Duodenal mucosa (tissue), 2 donors: ENCODE measurements at regions not wholly inside any gene's neighbourhood (a gene's known extent, or its start where the extent isn't known, plus 50 kb on each side); places are given as distances from the start of the nearest gene placed in this dataset.

Source experiments
- H3K27ac ChIP-seq: one replicate; pipeline ENCODE4 v1.7.0; 2013; ENCODE audit warnings: low read depth, low read length
- H3K27me3 ChIP-seq, 2 donors: one replicate each; pipeline ENCODE4 v1.7.0; 2013; ENCODE audit warnings: low read length in 2 of 2, control low read depth in 1 of 2; ENCODE audit not compliant: insufficient read depth in 2 of 2, control insufficient read depth in 1 of 2
- H3K36me3 ChIP-seq, 2 donors: one replicate each; pipeline ENCODE4 v1.7.0; 2013; ENCODE audit warnings: low read length in 2 of 2, control low read depth in 1 of 2; ENCODE audit not compliant: insufficient read depth in 2 of 2, control insufficient read depth in 1 of 2
- H3K4me1 ChIP-seq, 2 donors: one replicate each; pipeline ENCODE4 v1.7.0; 2013; ENCODE audit warnings: low read length in 2 of 2, control low read depth in 1 of 2; ENCODE audit not compliant: insufficient read depth in 2 of 2, control insufficient read depth in 1 of 2
- H3K4me3 ChIP-seq, 2 donors: one replicate each; pipeline ENCODE4 v1.7.0; 2013; ENCODE audit warnings: low read length in 2 of 2, low read depth in 1 of 2
- H3K9ac ChIP-seq, 2 donors: one replicate each; pipeline ENCODE4 v1.7.0; 2013; ENCODE audit warnings: low read length in 2 of 2, low read depth in 1 of 2
- H3K9me3 ChIP-seq, 2 donors: one replicate each; pipeline ENCODE4 v1.7.0; 2013; ENCODE audit warnings: low read length in 2 of 2, control low read depth in 1 of 2; ENCODE audit not compliant: control insufficient read depth in 1 of 2

- Histone ChIP-seq H3K9ac (no peak overlapping the region), H3K4me1 (peaks cover 20 to 27% of the 10 kb centered on the region in 2 donors), H3K4me3 (no peak overlapping the region), H3K27me3 (no peaks in the 10 kb centered on the region), H3K27ac (no peak overlapping the region), H3K36me3 (no peaks in the 10 kb centered on the region), H3K9me3 (no peaks in the 10 kb centered on the region)
These were observed 229.3 kb downstream of the SNX18 start for GRCh38 chr5:54746777-54747398.

GRCh38 chr5:54746346-54746745 lies 228.8 kb downstream of the SNX18 start:
- H3K9me3 ChIP-seq, result no peaks in the 10 kb centered on the region
- no peak overlapping the region for H3K9ac ChIP-seq
- no peak overlapping the region for H3K27ac ChIP-seq
- no peak overlapping the region for H3K4me3 ChIP-seq
- no peaks in the 10 kb centered on the region for H3K27me3 ChIP-seq
- no peaks in the 10 kb centered on the region for H3K36me3 ChIP-seq
- H3K4me1 ChIP-seq, result peaks cover 20 to 27% of the 10 kb centered on the region in 2 donors

GRCh38 chr5:54745599-54745998 lies 228.0 kb downstream of the SNX18 start:
- no peaks in the 10 kb centered on the region for H3K36me3 ChIP-seq
- H3K27ac ChIP-seq, result no peak overlapping the region
- H3K9ac ChIP-seq, result no peak overlapping the region
- no peaks in the 10 kb centered on the region for H3K27me3 ChIP-seq
- H3K4me1 ChIP-seq, result peaks cover 20 to 27% of the 10 kb centered on the region in 2 donors
- no peak overlapping the region for H3K4me3 ChIP-seq
- H3K9me3 ChIP-seq, result no peaks in the 10 kb centered on the region

DNA sequence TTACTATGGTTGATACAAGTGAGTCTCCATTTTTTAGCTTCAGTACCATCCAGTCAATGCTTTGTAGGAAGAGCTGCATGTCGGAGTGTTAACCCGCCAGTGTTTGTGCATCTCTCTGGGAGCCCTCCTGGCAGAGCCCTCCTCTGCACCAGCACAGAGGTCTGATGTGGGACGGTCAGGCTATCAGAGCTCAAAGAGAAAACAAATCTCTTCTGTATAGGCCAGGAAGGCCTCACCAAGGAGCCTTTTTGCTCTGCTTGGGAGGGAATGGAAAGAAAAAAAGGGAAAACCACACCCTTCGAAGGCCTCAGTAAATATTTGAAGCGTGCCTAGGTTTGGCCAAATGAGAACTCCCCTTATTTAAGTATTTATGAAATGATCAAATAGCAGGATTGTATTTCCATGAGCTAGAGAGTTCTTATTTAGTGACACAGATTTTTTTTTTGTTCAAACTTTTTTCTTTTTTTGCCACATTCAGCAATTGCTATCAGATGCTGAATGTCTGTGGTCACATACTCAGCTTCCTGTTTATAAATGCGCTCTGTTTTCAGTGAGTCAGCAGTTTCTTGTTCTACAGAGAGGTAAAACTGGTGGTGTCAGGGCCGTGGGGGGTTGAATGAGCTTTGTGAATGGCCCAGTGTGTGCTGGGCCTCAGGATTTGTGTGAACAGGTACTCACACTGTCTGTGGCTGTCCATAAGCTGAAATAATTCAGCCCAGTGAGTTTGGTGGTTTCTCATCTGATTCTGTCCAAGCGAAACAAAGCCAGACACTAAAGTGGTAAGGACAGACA lies 226.6 kb downstream of the SNX18 start:
- H3K4me1 ChIP-seq, result peaks cover 20 to 27% of the 10 kb centered on the region in 2 donors
- peak overlapping the region; percentile 79 for H3K27ac ChIP-seq
- peak overlapping the region in 1 of 2 donors; percentile 12 for H3K4me3 ChIP-seq
- H3K36me3 ChIP-seq, result no peaks in the 10 kb centered on the region
- H3K9me3 ChIP-seq, result no peaks in the 10 kb centered on the region
- no peak overlapping the region for H3K9ac ChIP-seq
- no peaks in the 10 kb centered on the region for H3K27me3 ChIP-seq

- no peak overlapping the region for H3K27ac ChIP-seq
- H3K4me1 ChIP-seq, result peaks cover 20 to 27% of the 10 kb centered on the region in 2 donors
- H3K36me3 ChIP-seq, result no peaks in the 10 kb centered on the region
- H3K4me3 ChIP-seq, result no peak overlapping the region
- H3K9ac ChIP-seq, result no peak overlapping the region
- H3K9me3 ChIP-seq, result no peaks in the 10 kb centered on the region
- H3K27me3 ChIP-seq, result no peaks in the 10 kb centered on the region
These were observed 226.0 kb downstream of the SNX18 start for GRCh38 chr5:54743581-54743980.

GRCh38 chr5:54742417-54742891 lies 224.9 kb downstream of the SNX18 start:
- Histone ChIP-seq H3K27ac (no peak overlapping the region), H3K4me3 (peak overlapping the region; percentile 1 to 11), H3K9me3 (no peaks in the 10 kb centered on the region), H3K27me3 (no peaks in the 10 kb centered on the region), H3K36me3 (no peaks in the 10 kb centered on the region), H3K9ac (no peak overlapping the region), H3K4me1 (peaks cover 20 to 27% of the 10 kb centered on the region in 2 donors)

GRCh38 chr5:54741711-54742110 lies 224.2 kb downstream of the SNX18 start:
- H3K9me3 ChIP-seq, result no peaks in the 10 kb centered on the region

GRCh38 chr5:54740141-54740540 lies 222.6 kb downstream of the SNX18 start:
- Histone ChIP-seq H3K4me3 (no peak overlapping the region), H3K27me3 (no peaks in the 10 kb centered on the region), H3K36me3 (no peaks in the 10 kb centered on the region), H3K4me1 (peaks cover 20 to 25% of the 10 kb centered on the region in 2 donors), H3K9ac (no peak overlapping the region), H3K9me3 (no peaks in the 10 kb centered on the region), H3K27ac (no peak overlapping the region)

More at GRCh38 chr5:54741711-54742110, 224.2 kb downstream of the SNX18 start:
- Histone ChIP-seq H3K4me1 (peaks cover 20 to 27% of the 10 kb centered on the region in 2 donors), H3K27ac (no peak overlapping the region), H3K27me3 (no peaks in the 10 kb centered on the region), H3K9ac (no peak overlapping the region), H3K36me3 (no peaks in the 10 kb centered on the region), H3K4me3 (no peak overlapping the region)

DNA sequence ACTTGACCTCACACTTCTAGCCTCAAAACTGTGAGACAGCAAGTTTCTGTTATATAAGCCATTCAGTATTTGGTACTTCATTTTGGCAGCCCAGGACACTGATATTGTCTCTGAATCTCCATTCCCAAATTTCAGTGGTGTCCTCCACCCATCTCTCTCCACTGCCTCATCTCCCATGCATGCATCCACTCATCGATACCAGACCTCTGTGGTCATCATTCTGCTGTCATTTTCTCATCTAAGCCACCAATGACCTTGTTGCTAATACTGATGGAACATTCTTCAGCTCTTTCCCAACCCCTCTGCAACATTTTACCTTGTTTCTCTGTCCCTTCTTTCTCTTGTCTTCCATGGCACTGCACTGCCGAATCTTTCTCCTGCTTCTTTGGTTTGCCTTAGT lies 221.8 kb downstream of the SNX18 start:
- no peaks in the 10 kb centered on the region for H3K36me3 ChIP-seq
- H3K9me3 ChIP-seq, result no peaks in the 10 kb centered on the region
- peaks cover 16 to 23% of the 10 kb centered on the region in 2 donors for H3K4me1 ChIP-seq
- H3K4me3 ChIP-seq, result no peak overlapping the region
- no peak overlapping the region for H3K9ac ChIP-seq
- H3K27ac ChIP-seq, result no peak overlapping the region
- no peaks in the 10 kb centered on the region for H3K27me3 ChIP-seq

- H3K27ac ChIP-seq, result no peak overlapping the region
- H3K9ac ChIP-seq, result no peak overlapping the region
- no peaks in the 10 kb centered on the region for H3K36me3 ChIP-seq
- H3K27me3 ChIP-seq, result no peaks in the 10 kb centered on the region
- H3K9me3 ChIP-seq, result no peaks in the 10 kb centered on the region
- no peak overlapping the region for H3K4me3 ChIP-seq
- peaks cover 14 to 19% of the 10 kb centered on the region in 2 donors for H3K4me1 ChIP-seq
These were observed 221.4 kb downstream of the SNX18 start for GRCh38 chr5:54738973-54739367.
